DND-41 (cell line): ENCODE measurements at regions not wholly inside any gene's neighbourhood (a gene's known extent, or its start where the extent isn't known, plus 50 kb on each side); places are given as distances from the start of the nearest gene placed in this dataset.

Experiments
- ATAC-seq: fragments of 200-7000 bp; cut with Tn5 transposase; 3 replicates; pipeline ENCODE4 v1.9.1; 2021; ENCODE audit warnings: low read depth; ENCODE audit not compliant: insufficient read depth
- DNase-seq: peaks from one replicate; pipeline ENCODE4 v3.0.0-alpha.2; 2020
- H2AFZ ChIP-seq: 2 replicates; pipeline ENCODE4 v1.6.0; 2012; ENCODE audit warnings: low read depth, low read length
- H3K27ac ChIP-seq: 2 replicates; pipeline ENCODE4 v1.5.1; 2012; ENCODE audit warnings: low read length, inconsistent platforms
- H3K27me3 ChIP-seq: fragments of 200-600 bp; sonication (generic); 2 replicates; pipeline ENCODE4 v1.6.0; 2012; ENCODE audit warnings: low read length, mild to moderate bottlenecking, inconsistent platforms; ENCODE audit not compliant: insufficient read depth, poor library complexity
- H3K36me3 ChIP-seq: 2 replicates; pipeline ENCODE4 v1.5.1; 2012; ENCODE audit warnings: low read length, inconsistent platforms; ENCODE audit not compliant: insufficient read depth
- H3K4me1 ChIP-seq: 2 replicates; pipeline ENCODE4 v1.5.1; 2012; ENCODE audit warnings: mild to moderate bottlenecking, low read length; ENCODE audit not compliant: insufficient read depth
- H3K4me2 ChIP-seq: 2 replicates; pipeline ENCODE4 v1.6.0; 2012; ENCODE audit warnings: mild to moderate bottlenecking, moderate library complexity, low read length, inconsistent platforms; ENCODE audit not compliant: insufficient read depth
- H3K4me3 ChIP-seq, 2 experiments: fragments of 200-600 bp in 1 of 2; shearing (Covaris generic) in 1 of 2; 2 replicates each; pipeline ENCODE4 v1.5.1; 2012 to 2016; ENCODE audit warnings: inconsistent platforms in 2 of 2, low read length in 2 of 2, mild to moderate bottlenecking in 2 of 2, low read depth in 1 of 2, moderate library complexity in 1 of 2
- H3K79me2 ChIP-seq: 2 replicates; pipeline ENCODE4 v1.6.0; 2012; ENCODE audit warnings: low read length, inconsistent platforms; ENCODE audit not compliant: insufficient read depth
- H3K9ac ChIP-seq: 2 replicates; pipeline ENCODE4 v1.6.0; 2012; ENCODE audit warnings: low read depth, mild to moderate bottlenecking, inconsistent platforms, low read length, moderate library complexity
- H3K9me3 ChIP-seq: 2 replicates; pipeline ENCODE4 v1.5.1; 2012; ENCODE audit warnings: low read length, moderate library complexity, mild to moderate bottlenecking, inconsistent platforms; ENCODE audit not compliant: insufficient read depth, severe bottlenecking
- H4K20me1 ChIP-seq: 2 replicates; pipeline ENCODE4 v1.6.0; 2012; ENCODE audit warnings: low read length; ENCODE audit not compliant: insufficient read depth
- CTCF ChIP-seq: IDR thresholded peaks from 2 replicates; pipeline ENCODE4 v1.5.1; 2012; ENCODE audit warnings: borderline replicate concordance, low read length, moderate library complexity, mild to moderate bottlenecking; ENCODE audit not compliant: poor library complexity, severe bottlenecking; ENCODE audit errors: extremely low read depth
- EZH2 ChIP-seq: IDR thresholded peaks from 3 replicates; pipeline ENCODE4 v1.6.1; 2012; ENCODE audit warnings: borderline replicate concordance, low read depth, mild to moderate bottlenecking, moderate library complexity, low read length, inconsistent platforms; ENCODE audit not compliant: severe bottlenecking

GRCh38 chr5:111901296-111901695, 144.3 kb upstream of the NREP start:
- Histone ChIP-seq H3K4me3 (no peak overlapping the region), H3K79me2 (no peaks in the 10 kb centered on the region), H3K9ac (no peak overlapping the region), H3K9me3 (peaks cover 7% of the 10 kb centered on the region), H3K27me3 (no peaks in the 10 kb centered on the region), H2AFZ (no peak overlapping the region), H3K4me2 (no peak overlapping the region), H3K4me1 (no peaks in the 10 kb centered on the region), H3K27ac (no peak overlapping the region), H4K20me1 (no peaks in the 10 kb centered on the region), H3K36me3 (no peaks in the 10 kb centered on the region)
- ATAC-seq (no peak), DNase-seq (no peak)
- no peak for TF ChIP-seq EZH2
- TF ChIP-seq CTCF = no peak

DNA sequence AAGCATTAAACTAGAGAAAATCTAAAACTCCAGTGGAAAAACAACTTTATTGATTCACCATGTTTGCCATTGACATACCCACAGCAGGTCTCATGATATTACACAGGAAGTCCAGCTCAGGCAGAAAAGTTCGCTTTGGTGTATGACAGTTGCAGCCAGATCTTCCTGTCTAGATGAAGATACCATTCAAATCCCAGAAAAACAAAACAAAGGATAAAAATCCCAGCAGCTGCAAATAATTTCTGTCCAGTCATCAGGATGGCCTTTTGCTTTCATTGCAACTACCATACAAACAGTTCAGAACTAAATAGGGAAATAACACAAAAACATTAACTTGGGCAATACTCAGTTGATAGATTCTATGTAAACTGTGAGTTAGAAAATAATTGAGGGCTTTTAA, 136.0 kb upstream of the NREP start:
- Histone ChIP-seq H3K27ac (peak overlapping the region; percentile 42), H3K9ac (no peak overlapping the region), H4K20me1 (no peaks in the 10 kb centered on the region), H3K4me1 (peaks cover 9% of the 10 kb centered on the region), H3K4me3 (no peak overlapping the region), H3K79me2 (no peaks in the 10 kb centered on the region), H3K27me3 (no peaks in the 10 kb centered on the region), H3K36me3 (no peaks in the 10 kb centered on the region), H3K4me2 (no peak overlapping the region), H2AFZ (peak overlapping the region; percentile 56; the same call in 1 of the 2 replicates), H3K9me3 (peaks cover 2% of the 10 kb centered on the region)
- no peak for DNase-seq
- peak; percentile 42; the same call in 1 of the 3 replicates for ATAC-seq
- TF ChIP-seq EZH2 (no peak), CTCF (no peak)

DNA sequence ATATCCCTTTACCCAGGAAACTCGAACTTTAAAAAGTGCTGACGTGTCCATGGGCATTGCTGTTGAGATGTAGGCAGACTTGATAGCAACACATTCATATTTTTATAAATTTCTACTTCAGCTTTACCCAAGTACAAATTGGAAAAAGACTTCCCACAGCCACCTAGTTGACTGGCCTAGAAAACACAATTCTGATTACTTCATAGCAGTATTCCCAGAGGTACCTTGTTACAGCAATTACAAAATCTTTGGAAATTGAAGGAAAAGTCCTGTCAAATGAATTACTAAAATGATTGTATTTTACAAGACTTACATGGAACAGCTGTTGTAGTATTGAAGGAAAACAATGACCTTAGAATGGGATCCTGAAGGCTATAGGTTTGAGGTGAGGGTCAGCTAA, 130.7 kb upstream of the NREP start:
- no peaks in the 10 kb centered on the region for H3K9me3 ChIP-seq
- TF ChIP-seq EZH2 (no peak), CTCF (no peak)
- H3K9ac ChIP-seq = no peak overlapping the region
- H3K4me3 ChIP-seq = no peak overlapping the region
- peaks cover 3% of the 10 kb centered on the region for H3K4me1 ChIP-seq
- no peaks in the 10 kb centered on the region for H4K20me1 ChIP-seq
- no peaks in the 10 kb centered on the region for H3K27me3 ChIP-seq
- DNase-seq = no peak
- no peak overlapping the region for H2AFZ ChIP-seq
- no peak overlapping the region for H3K4me2 ChIP-seq
- no peak for ATAC-seq
- no peak overlapping the region for H3K27ac ChIP-seq
- no peaks in the 10 kb centered on the region for H3K36me3 ChIP-seq
- H3K79me2 ChIP-seq = no peaks in the 10 kb centered on the region

GRCh38 chr5:111869681-111870080, 112.7 kb upstream of the NREP start:
- no peak for TF ChIP-seq EZH2
- no peak for TF ChIP-seq CTCF
- no peak for ATAC-seq
- no peak overlapping the region for H3K9ac ChIP-seq

More at GRCh38 chr5:111869681-111870080, 112.7 kb upstream of the NREP start:
- Histone ChIP-seq H4K20me1 (no peaks in the 10 kb centered on the region), H3K4me3 (no peak overlapping the region), H3K27me3 (no peaks in the 10 kb centered on the region), H3K36me3 (no peaks in the 10 kb centered on the region), H3K4me2 (no peak overlapping the region), H3K9me3 (no peaks in the 10 kb centered on the region), H3K4me1 (no peaks in the 10 kb centered on the region), H2AFZ (no peak overlapping the region), H3K27ac (no peak overlapping the region), H3K79me2 (no peaks in the 10 kb centered on the region)
- DNase-seq = no peak
